Glutamatergic neuron (in vitro differentiated cells): ENCODE measurements at regions not wholly inside any gene's neighbourhood (a gene's known extent, or its start where the extent isn't known, plus 50 kb on each side); places are given as distances from the start of the nearest gene placed in this dataset.
"Not testable (repeated sequence)": the region's sequence is repeated elsewhere in the genome, so short reads cannot be mapped to it uniquely, and the experiment has no call there.

Source experiments
- DNase-seq: peaks from one replicate; pipeline ENCODE4 v3.0.0; 2022
- H3K27ac Mint-ChIP-seq: one replicate; pipeline ENCODE4 v1.8.0; 2020; ENCODE audit warnings: mild to moderate bottlenecking, mixed read lengths, inconsistent platforms; ENCODE audit not compliant: unreplicated experiment
- H3K27me3 Mint-ChIP-seq: one replicate; pipeline ENCODE4 v1.8.0; 2020; ENCODE audit warnings: mild to moderate bottlenecking, moderate library complexity, mixed read lengths, inconsistent platforms; ENCODE audit not compliant: unreplicated experiment
- H3K36me3 Mint-ChIP-seq: one replicate; pipeline ENCODE4 v1.8.0; 2020; ENCODE audit warnings: mild to moderate bottlenecking, mixed read lengths, inconsistent platforms; ENCODE audit not compliant: unreplicated experiment
- H3K4me1 Mint-ChIP-seq: one replicate; pipeline ENCODE4 v1.8.0; 2020; ENCODE audit warnings: mild to moderate bottlenecking, low read depth, mixed read lengths, inconsistent platforms; ENCODE audit not compliant: unreplicated experiment
- H3K4me3 Mint-ChIP-seq: one replicate; pipeline ENCODE4 v1.8.0; 2020; ENCODE audit warnings: mild to moderate bottlenecking, mixed read lengths, inconsistent platforms; ENCODE audit not compliant: unreplicated experiment
- H3K9me3 Mint-ChIP-seq: one replicate; pipeline ENCODE4 v1.8.0; 2020; ENCODE audit warnings: mild to moderate bottlenecking, moderate library complexity, mixed read lengths, inconsistent platforms; ENCODE audit not compliant: unreplicated experiment
- CTCF ChIP-seq: fragments of 200-600 bp; sonication (generic); IDR thresholded peaks from one replicate; pipeline ENCODE4 v1.5.0; 2021; ENCODE audit not compliant: partially characterized antibody, unreplicated experiment

- no peak for TF ChIP-seq CTCF
- no peaks in the 10 kb centered on the region for H3K9me3 Mint-ChIP-seq
- DNase-seq = no peak
- no peaks in the 10 kb centered on the region for H3K36me3 Mint-ChIP-seq
- no peaks in the 10 kb centered on the region for H3K27me3 Mint-ChIP-seq
- H3K4me1 Mint-ChIP-seq = no peaks in the 10 kb centered on the region
- no peak overlapping the region for H3K4me3 Mint-ChIP-seq
- no peak overlapping the region for H3K27ac Mint-ChIP-seq
Measured at GRCh38 chr12:33531261-33531660, 91.6 kb upstream of the SYT10 start.

DNA sequence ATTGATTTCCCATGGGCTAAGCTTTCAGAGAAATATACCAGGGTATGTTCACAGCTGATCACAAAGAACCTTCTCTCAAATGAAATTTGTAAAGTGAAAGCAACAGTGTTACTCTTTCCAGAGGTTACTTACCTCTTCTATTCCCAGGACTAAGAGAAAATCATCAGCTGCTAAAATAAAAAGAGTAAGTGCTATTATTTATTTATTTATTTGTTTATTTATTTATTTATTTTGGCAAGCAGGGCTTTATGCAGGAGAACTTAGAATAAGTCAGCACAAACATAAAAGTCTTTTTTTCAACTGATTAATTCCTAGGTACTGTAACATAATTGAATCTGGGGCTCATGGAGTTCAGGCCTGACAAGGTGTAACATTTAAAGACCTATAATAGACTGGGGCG lies 93.9 kb upstream of the SYT10 start:
- TF ChIP-seq CTCF = no peak
- no peak overlapping the region for H3K27ac Mint-ChIP-seq
- DNase-seq = no peak
- H3K9me3 Mint-ChIP-seq = no peaks in the 10 kb centered on the region
- no peaks in the 10 kb centered on the region for H3K27me3 Mint-ChIP-seq
- no peak overlapping the region for H3K4me3 Mint-ChIP-seq
- H3K4me1 Mint-ChIP-seq = no peaks in the 10 kb centered on the region
- no peaks in the 10 kb centered on the region for H3K36me3 Mint-ChIP-seq

GRCh38 chr12:33536431-33536830 lies 96.8 kb upstream of the SYT10 start:
- Mint-ChIP-seq H3K27me3 (no peaks in the 10 kb centered on the region), H3K4me3 (no peak overlapping the region), H3K4me1 (no peaks in the 10 kb centered on the region), H3K9me3 (no peaks in the 10 kb centered on the region), H3K27ac (no peak overlapping the region), H3K36me3 (no peaks in the 10 kb centered on the region)
- DNase-seq = no peak
- no peak for TF ChIP-seq CTCF

DNA sequence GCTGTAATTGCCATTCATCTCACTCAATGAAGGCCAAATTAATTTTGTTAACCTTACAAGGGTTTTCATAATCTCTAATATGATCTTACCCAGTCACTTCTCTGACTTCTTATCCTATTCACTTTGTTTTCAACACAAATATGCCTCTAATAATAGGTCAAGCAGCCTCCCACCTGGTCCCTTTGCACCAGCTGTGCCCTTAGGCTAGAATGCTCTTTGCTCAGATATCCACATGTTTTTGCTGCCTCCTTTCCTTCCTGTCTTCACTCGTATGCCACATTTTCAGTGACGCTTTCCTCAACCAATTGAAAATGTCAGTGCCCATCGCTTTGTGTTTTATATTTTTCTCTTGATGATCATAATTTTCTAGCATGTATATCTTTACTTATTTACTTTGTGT lies 106.4 kb upstream of the SYT10 start:
- Mint-ChIP-seq H3K4me1 (no peaks in the 10 kb centered on the region), H3K9me3 (no peaks in the 10 kb centered on the region), H3K36me3 (no peaks in the 10 kb centered on the region), H3K27me3 (no peaks in the 10 kb centered on the region), H3K27ac (no peak overlapping the region), H3K4me3 (no peak overlapping the region)
- no peak for DNase-seq
- TF ChIP-seq CTCF = no peak

- Mint-ChIP-seq H3K4me1 (no peaks in the 10 kb centered on the region), H3K27me3 (peaks cover 2% of the 10 kb centered on the region), H3K27ac (no peak overlapping the region), H3K36me3 (peaks cover 3% of the 10 kb centered on the region), H3K9me3 (no peaks in the 10 kb centered on the region), H3K4me3 (no peak overlapping the region)
- no peak for DNase-seq
- TF ChIP-seq CTCF = no peak
Measured at GRCh38 chr12:33547084-33547483, 107.5 kb upstream of the SYT10 start.

DNA sequence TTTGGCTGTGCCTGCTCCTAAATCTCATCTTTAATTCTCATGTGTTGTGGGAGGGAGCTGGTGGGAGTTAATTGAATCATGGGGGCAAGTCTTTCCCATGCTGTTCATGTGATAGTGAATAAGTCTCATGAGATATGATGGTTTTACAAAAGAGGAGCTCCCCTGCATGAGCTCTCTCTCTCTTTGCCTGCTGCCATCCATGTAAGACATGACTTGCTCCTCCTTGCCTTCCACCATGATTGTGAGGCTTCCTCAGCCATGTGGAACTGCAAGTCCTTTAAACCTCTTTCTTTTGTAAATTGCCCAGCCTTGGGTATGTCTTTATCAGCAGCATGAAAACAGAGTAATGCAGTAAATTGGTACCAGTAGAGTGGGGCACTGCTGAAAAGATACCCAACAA lies 110.6 kb upstream of the SYT10 start:
- not testable (repeated sequence) for H3K9me3 Mint-ChIP-seq, H3K4me3 Mint-ChIP-seq, H3K4me1 Mint-ChIP-seq, H3K36me3 Mint-ChIP-seq, H3K27me3 Mint-ChIP-seq, DNase-seq, H3K27ac Mint-ChIP-seq
